Upper lobe of left lung (tissue), 6 donors: ENCODE measurements at regions not wholly inside any gene's neighbourhood (a gene's known extent, or its start where the extent isn't known, plus 50 kb on each side); places are given as distances from the start of the nearest gene placed in this dataset.

Experiments used
- ATAC-seq, 2 donors: fragments of 200-7000 bp; cut with Tn5 transposase; one replicate each; pipeline ENCODE4 v1.9.1; 2022; ENCODE audit warnings: mild to moderate bottlenecking in 2 of 2, moderate library complexity in 2 of 2; ENCODE audit not compliant: low FRiP score in 2 of 2
- DNase-seq, 2 donors: peaks; one replicate each; pipeline ENCODE4 v3.0.0-alpha.2; 2019 to 2020
- H3K27ac ChIP-seq, 4 donors: fragments of 200-600 bp; sonication (generic); one replicate each; pipeline ENCODE4 v1.5.1; 2016 to 2019
- H3K27me3 ChIP-seq, 4 donors: fragments of 200-600 bp; sonication (generic); one replicate each; pipeline ENCODE4 v1.5.1; 2017 to 2019
- H3K36me3 ChIP-seq, 4 donors: fragments of 200-600 bp; sonication (generic); one replicate each; pipeline ENCODE4 v1.5.1; 2016 to 2019
- H3K4me1 ChIP-seq, 4 donors: fragments of 200-600 bp; sonication (generic); one replicate each; pipeline ENCODE4 v1.5.1; 2018 to 2019
- H3K4me3 ChIP-seq, 4 donors: fragments of 200-600 bp; sonication (generic); one replicate each; pipeline ENCODE4 v1.5.1; 2017 to 2019; ENCODE audit warnings: mild to moderate bottlenecking in 2 of 4, moderate library complexity in 1 of 4
- H3K9me3 ChIP-seq, 4 donors: fragments of 200-600 bp; sonication (generic); one replicate each; pipeline ENCODE4 v1.5.1; 2018 to 2019
- EP300 ChIP-seq, 4 donors: sonication (generic); formaldehyde crosslinking; IDR thresholded peaks; one replicate each; pipeline ENCODE4 v1.5.1; 2017; ENCODE audit warnings: antibody characterized with exemption in 4 of 4, control low read depth in 2 of 4
- POLR2A ChIP-seq, 4 donors: fragments of 450-650 bp; IDR thresholded peaks; one replicate each; pipeline ENCODE4 v1.5.1; 2016 to 2017; ENCODE audit warnings: antibody characterized with exemption in 4 of 4, mild to moderate bottlenecking in 2 of 4
- POLR2AphosphoS5 ChIP-seq, 2 donors: sonication (generic); formaldehyde crosslinking; IDR thresholded peaks; one replicate each; pipeline ENCODE4 v1.5.1; 2017; ENCODE audit warnings: antibody characterized with exemption in 2 of 2
- WGBS, 2 donors: methylation state at CpG; one replicate each; pipeline ENCODE4 v1.1.5; 2017 to 2018; 5-methylcytosine and 5-hydroxymethylcytosine counted together
- TF ChIP-seq, protein P1 (sequence below), 6 experiments: fragments of 450-650 bp in 4 of 6; fragments of 200-600 bp in 2 of 6; sonication (generic) in 2 of 6; IDR thresholded peaks; one replicate each; pipeline ENCODE4 v1.5.1; 2016 to 2019; ENCODE audit warnings: antibody characterized with exemption in 6 of 6
- donor health status: DM: no; HTN: no; CAD: no; lungs with moderate emphysema.
- donor health status: DM: no; HTN: yes; CAD: no; lungs with severe emphysema.

DNA sequence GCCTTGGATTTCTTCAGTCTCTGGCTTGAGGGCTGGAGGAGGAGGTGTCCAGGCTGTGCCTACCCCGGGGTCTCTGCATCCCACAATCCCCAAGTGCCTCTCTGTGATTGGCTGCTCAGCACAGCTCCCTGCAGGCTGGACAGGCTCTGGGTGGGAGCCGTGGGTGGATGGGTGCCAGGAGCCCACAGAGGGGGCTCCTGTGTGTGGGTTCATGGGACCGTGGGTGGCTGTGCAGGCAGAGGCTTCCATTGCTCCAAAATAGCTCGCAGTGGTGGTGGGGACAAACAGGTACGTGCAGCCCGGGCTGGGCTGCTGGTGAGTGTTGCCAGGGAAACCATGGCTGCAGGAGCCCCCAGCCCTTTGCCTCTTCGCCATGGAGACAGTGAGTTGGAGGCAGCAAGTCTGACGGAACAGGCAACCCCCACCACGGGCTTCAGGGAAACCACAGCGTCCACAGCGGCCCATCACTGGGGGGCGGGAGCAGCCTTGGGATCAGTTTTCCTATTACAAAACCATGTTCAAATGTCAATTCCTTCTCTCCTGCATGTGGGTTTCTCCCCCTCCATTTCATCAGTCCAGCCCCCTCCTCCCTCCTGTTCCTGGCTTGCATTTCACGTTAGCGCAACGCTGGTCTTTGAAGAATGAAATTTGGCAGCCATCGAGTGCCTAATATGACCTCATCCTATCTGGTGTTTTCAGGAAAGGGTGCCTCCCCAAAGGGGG is 155.2 kb downstream of the TRIM29 start:
- 60 to 63% methylated on average over 13 to 16 of the region's 16 CpGs for WGBS, 2 donors
- TF ChIP-seq EP300 (IDR thresholded peaks at IDR 0.05): no peak
- TF ChIP-seq POLR2AphosphoS5 (IDR thresholded peaks at IDR 0.05): no peak
- TF ChIP-seq, protein P1, sequence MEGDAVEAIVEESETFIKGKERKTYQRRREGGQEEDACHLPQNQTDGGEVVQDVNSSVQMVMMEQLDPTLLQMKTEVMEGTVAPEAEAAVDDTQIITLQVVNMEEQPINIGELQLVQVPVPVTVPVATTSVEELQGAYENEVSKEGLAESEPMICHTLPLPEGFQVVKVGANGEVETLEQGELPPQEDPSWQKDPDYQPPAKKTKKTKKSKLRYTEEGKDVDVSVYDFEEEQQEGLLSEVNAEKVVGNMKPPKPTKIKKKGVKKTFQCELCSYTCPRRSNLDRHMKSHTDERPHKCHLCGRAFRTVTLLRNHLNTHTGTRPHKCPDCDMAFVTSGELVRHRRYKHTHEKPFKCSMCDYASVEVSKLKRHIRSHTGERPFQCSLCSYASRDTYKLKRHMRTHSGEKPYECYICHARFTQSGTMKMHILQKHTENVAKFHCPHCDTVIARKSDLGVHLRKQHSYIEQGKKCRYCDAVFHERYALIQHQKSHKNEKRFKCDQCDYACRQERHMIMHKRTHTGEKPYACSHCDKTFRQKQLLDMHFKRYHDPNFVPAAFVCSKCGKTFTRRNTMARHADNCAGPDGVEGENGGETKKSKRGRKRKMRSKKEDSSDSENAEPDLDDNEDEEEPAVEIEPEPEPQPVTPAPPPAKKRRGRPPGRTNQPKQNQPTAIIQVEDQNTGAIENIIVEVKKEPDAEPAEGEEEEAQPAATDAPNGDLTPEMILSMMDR (IDR thresholded peaks at IDR 0.05): no peak
- TF ChIP-seq POLR2A (IDR thresholded peaks at IDR 0.05): no peak
- Histone ChIP-seq H3K4me3 (no peak overlapping the region), H3K27me3 (no peaks in the 10 kb centered on the region), H3K27ac (no peak overlapping the region), H3K9me3 (no peaks in the 10 kb centered on the region), H3K36me3 (no peaks in the 10 kb centered on the region), H3K4me1 (no peaks in the 10 kb centered on the region)
- ATAC-seq: peak in 1 of 2 donors; percentile 30
- peak in 1 of 2 donors; percentile 54 for DNase-seq

DNA sequence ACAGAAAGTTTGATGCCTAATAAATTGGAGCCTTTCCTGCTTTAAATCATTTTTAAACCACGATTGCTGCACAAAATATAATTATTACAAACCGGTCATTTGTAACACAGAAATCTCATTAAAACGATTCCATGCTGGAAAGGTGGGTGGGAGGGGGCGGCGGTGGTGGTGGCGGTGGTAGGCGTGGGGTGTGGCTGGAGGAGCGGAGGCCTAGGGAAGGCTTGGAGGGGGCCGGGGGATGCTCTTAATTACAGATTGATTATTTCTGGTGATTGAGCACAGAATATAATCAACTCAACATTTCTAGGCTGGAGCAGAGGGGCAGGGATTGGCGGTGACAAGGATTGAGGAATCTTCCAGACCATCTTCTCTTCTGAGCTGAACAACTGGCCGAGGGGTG is 157.5 kb downstream of the TRIM29 start:
- H3K9me3 ChIP-seq: no peaks in the 10 kb centered on the region
- H3K4me3 ChIP-seq: no peak overlapping the region
- H3K36me3 ChIP-seq: no peaks in the 10 kb centered on the region
- H3K4me1 ChIP-seq: no peaks in the 10 kb centered on the region
- ATAC-seq (no peak), DNase-seq (peak in 1 of 2 donors; percentile 42)
- no peak overlapping the region for H3K27ac ChIP-seq
- WGBS, 2 donors: 70 to 72% methylated on average over 11 of the region's 11 CpGs
- TF ChIP-seq EP300 (IDR thresholded peaks at IDR 0.05) (no peak), POLR2AphosphoS5 (IDR thresholded peaks at IDR 0.05) (no peak), POLR2A (IDR thresholded peaks at IDR 0.05) (no peak)
- TF ChIP-seq, protein P1 (IDR thresholded peaks at IDR 0.05): no peak
- H3K27me3 ChIP-seq: no peaks in the 10 kb centered on the region

DNA sequence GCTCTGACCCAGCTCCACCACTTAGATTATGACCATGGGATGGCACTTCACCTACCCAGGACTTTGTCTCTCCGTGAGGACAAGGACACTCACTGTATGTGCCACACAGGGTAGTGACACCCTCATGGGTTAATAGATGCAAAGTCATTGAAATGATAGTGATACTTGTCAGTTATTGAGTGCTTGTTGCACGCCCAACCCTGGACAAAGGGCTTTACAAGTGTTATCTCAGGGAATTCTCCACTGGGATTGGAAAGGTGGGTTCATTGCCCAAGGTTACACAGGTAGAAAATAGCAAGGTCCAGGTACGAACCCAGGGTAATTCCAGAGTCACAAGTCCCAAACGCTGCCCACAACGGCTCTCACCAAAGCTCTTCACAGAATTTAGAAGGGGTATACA is 158.2 kb downstream of the TRIM29 start:
- H3K4me1 ChIP-seq: no peaks in the 10 kb centered on the region
- H3K27me3 ChIP-seq: no peaks in the 10 kb centered on the region
- DNase-seq (no peak), ATAC-seq (no peak)
- no peaks in the 10 kb centered on the region for H3K36me3 ChIP-seq
- no peak for TF ChIP-seq EP300 (IDR thresholded peaks at IDR 0.05)
- WGBS, 2 donors: 53 to 77% methylated on average over 3 to 5 of the region's 5 CpGs
- no peaks in the 10 kb centered on the region for H3K9me3 ChIP-seq
- no peak overlapping the region for H3K27ac ChIP-seq
- no peak overlapping the region for H3K4me3 ChIP-seq

DNA sequence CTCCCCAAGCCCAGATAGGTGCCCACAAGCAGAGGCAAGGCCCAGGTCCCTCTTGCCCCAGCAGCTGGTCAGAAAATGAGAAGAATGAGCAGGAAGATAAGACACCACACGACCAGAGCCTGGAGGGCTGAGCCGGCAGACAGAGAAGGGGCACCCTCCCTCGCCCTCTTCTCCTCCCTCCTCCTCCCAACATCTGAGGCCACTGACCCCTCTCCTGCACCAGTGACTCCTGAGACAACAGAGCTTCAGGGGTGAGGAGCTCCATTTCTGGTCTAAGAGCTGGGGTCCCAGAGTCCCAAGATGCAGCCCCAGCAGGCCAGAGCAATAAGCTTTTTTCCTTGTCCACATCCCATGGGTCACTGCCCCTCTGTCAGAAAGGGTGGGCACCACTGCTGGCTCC is 159.2 kb downstream of the TRIM29 start:
- 43 to 61% methylated on average over 3 of the region's 3 CpGs for WGBS, 2 donors

DNA sequence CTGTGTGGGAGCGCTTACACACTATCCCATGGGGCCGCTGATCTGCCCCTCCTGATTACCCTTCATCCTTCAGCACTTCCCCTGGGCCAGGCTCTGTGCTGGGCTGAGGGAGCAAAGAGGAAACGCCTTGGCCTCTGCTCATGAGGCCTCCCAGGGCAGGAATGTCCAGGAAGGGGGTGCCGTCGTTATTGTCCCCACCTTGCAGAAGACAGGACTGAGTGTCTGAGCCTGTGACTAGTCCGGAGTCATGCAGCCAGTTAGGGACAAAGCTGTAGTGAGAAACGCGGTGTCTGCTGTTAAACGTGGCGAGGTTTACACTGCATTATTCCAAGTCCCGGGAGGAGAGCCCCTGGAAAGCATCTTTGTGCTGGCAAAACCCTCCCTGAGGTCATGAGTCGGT is 160.0 kb downstream of the TRIM29 start:
- Histone ChIP-seq H3K36me3 (no peaks in the 10 kb centered on the region), H3K9me3 (no peaks in the 10 kb centered on the region), H3K27ac (no peak overlapping the region), H3K27me3 (no peaks in the 10 kb centered on the region), H3K4me3 (no peak overlapping the region), H3K4me1 (no peaks in the 10 kb centered on the region)
- no peak for ATAC-seq
- no peak for DNase-seq
- no peak for TF ChIP-seq POLR2A (IDR thresholded peaks at IDR 0.05)
- no peak for TF ChIP-seq EP300 (IDR thresholded peaks at IDR 0.05)
- TF ChIP-seq, protein P1 (IDR thresholded peaks at IDR 0.05): no peak
- TF ChIP-seq POLR2AphosphoS5 (IDR thresholded peaks at IDR 0.05): no peak
- 66 to 67% methylated on average over 12 of the region's 12 CpGs for WGBS, 2 donors

More for the DNA sequence above, 159.2 kb downstream of the TRIM29 start:
- no peaks in the 10 kb centered on the region for H3K4me1 ChIP-seq
- TF ChIP-seq POLR2A (IDR thresholded peaks at IDR 0.05) (no peak), EP300 (IDR thresholded peaks at IDR 0.05) (no peak), POLR2AphosphoS5 (IDR thresholded peaks at IDR 0.05) (no peak)
- TF ChIP-seq, protein P1 (IDR thresholded peaks at IDR 0.05): no peak
- H3K36me3 ChIP-seq: no peaks in the 10 kb centered on the region
- H3K27me3 ChIP-seq: no peaks in the 10 kb centered on the region
- DNase-seq: no peak
- no peaks in the 10 kb centered on the region for H3K9me3 ChIP-seq
- H3K27ac ChIP-seq: no peak overlapping the region
- no peak overlapping the region for H3K4me3 ChIP-seq
- ATAC-seq: no peak
